ENCODE measurements at regions not wholly inside any gene's neighbourhood (a gene's known extent, or its start where the extent isn't known, plus 50 kb on each side); places are given as distances from the start of the nearest gene placed in this dataset.

- TF ChIP-seq, protein P1, sequence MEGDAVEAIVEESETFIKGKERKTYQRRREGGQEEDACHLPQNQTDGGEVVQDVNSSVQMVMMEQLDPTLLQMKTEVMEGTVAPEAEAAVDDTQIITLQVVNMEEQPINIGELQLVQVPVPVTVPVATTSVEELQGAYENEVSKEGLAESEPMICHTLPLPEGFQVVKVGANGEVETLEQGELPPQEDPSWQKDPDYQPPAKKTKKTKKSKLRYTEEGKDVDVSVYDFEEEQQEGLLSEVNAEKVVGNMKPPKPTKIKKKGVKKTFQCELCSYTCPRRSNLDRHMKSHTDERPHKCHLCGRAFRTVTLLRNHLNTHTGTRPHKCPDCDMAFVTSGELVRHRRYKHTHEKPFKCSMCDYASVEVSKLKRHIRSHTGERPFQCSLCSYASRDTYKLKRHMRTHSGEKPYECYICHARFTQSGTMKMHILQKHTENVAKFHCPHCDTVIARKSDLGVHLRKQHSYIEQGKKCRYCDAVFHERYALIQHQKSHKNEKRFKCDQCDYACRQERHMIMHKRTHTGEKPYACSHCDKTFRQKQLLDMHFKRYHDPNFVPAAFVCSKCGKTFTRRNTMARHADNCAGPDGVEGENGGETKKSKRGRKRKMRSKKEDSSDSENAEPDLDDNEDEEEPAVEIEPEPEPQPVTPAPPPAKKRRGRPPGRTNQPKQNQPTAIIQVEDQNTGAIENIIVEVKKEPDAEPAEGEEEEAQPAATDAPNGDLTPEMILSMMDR (IDR thresholded peaks at IDR 0.05 in 8 of 11, conservative IDR thresholded peaks at IDR 0.05 in 3 of 11), result no peak
- TF ChIP-seq POLR2A (IDR thresholded peaks at IDR 0.05), result no peak
Observed at GRCh38 chr13:40121722-40122121, 466.3 kb downstream of the COG6 start.
